HG02588 (cell line): ENCODE measurements at regions not wholly inside any gene's neighbourhood (a gene's known extent, or its start where the extent isn't known, plus 50 kb on each side); places are given as distances from the start of the nearest gene placed in this dataset.

Source experiments
- ATAC-seq: cut with Tn5 transposase; IDR thresholded peaks from one replicate; pipeline ENCODE4 v1.9.1; 2021; ENCODE audit warnings: mild to moderate bottlenecking, moderate library complexity; ENCODE audit not compliant: unreplicated experiment

- ATAC-seq, result no peak
Measured at GRCh38 chr21:32184485-32184884, 94.4 kb downstream of the MIS18A start.

DNA sequence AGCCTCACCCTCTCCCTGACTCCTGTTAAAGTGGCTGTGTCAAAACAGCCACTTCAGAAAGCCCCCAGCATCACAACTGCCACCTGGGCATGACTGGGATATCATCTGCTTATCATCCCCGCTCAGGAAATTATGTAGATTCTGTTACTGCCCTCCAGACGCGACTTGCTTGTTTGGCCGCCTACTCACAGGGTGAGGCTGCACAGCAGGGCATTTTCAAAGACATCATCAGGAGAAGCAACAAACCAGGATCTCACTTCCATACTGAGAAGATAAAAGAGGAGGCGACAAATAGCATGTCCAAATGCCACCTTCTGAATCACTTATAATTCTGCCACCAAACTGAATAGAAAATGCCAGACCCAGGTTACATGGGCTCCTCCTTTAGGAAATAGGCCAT, 94.8 kb downstream of the MIS18A start:
- ATAC-seq, result no peak

DNA sequence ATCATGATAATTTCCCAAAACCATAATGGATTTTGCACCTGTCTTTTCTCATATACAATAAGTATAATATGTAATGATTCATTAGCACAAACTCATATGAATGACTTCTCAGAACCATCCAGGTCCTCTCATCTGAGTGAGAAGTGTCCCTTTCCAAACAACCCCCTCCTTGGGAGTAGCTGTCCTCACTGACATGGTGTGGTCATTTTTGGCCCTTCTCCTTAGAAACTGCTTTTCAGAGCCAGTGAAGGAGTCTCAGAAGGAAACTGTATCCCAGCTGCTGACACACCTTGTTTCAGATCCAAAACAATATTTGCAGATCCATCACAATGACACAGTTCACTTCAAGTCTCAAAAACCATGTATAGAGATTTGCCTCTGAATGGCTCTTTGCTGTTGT, 95.5 kb downstream of the MIS18A start:
- no peak for ATAC-seq

DNA sequence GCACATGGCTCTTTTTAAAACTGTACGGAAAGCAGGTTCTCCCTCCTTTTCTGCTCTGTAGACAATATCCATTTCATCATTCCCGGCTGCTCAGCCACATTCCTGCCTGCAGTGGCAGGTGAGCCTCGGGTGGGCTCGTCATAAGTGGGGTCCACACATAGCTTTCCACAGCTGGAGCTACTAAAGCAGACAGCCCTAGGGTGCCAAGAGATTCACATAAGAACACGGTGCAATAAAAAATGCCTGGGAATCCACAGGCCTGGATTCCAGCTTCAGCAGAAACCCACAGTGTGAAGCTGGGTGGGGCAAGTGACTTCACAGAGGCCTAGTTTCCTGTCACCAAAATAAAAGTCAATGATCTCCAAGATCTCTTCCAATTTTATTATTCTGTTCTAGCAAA, 96.4 kb downstream of the MIS18A start:
- ATAC-seq, result no peak

DNA sequence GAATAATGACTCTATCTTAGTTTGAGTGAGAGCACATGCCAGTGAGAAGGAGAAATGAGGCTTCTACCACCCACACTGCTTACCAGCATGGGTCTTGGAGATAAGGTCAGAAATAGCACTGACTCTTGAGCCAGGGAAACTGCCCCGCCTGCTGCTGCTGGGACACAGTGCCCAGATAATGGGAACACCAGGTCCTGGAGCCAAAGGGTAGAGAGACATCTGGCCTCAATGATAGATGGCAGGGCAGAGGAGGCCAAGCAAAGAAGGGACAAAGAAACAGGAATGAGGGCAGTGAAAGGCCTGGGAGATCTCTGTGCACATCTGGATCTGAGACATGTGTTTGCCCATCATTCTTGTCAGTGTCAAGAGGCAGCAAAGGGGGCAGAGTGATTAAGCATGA, 97.4 kb downstream of the MIS18A start:
- no peak for ATAC-seq

DNA sequence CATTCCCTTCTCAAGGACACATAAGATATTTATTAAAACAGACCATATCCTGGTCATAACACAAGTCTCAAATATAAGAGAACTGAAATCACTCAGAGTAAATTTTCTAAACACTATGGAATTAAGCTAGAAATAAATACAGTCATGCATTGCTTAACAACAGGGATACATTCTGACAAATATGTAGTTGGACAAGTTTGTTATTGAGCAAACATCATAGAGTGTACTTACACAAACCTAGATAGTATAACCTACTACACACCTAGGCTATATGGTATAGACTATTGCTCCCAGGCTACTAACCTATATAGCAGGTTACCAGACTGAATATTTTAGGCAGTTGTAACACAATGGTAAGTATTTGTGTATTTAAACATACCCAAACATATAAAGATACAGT, 104.0 kb downstream of the MIS18A start:
- ATAC-seq, result no peak

- ATAC-seq, result no peak
Measured at GRCh38 chr21:32173121-32173724, 105.6 kb downstream of the MIS18A start.

GRCh38 chr21:32172106-32172505, 106.7 kb downstream of the MIS18A start:
- no peak for ATAC-seq

- ATAC-seq, result no peak
Measured at GRCh38 chr21:32167513-32167912, 111.3 kb downstream of the MIS18A start.

DNA sequence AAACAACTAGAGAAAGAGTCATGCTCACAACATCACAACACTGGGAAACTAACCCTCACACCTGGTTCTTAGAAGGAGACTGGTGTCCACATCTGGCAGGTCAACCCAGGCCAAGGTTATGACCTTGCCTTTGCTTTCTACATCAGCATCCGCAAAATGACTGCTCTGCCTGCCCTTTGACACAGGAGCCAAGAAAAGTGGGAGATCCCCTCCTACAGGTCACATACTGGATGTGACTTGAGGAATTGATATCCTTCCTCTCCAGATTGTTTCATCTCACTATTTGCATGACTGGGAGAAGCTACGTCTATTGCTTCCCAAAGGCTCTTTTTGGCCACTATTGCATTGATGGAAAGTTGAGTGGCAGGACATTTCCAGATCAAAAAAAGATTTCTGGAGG, 115.5 kb downstream of the MIS18A start:
- no peak for ATAC-seq

- ATAC-seq, result no peak
Measured at GRCh38 chr21:32162727-32163320, 116.0 kb downstream of the MIS18A start.

GRCh38 chr21:32155226-32155625, 123.6 kb downstream of the MIS18A start:
- ATAC-seq, result no peak

DNA sequence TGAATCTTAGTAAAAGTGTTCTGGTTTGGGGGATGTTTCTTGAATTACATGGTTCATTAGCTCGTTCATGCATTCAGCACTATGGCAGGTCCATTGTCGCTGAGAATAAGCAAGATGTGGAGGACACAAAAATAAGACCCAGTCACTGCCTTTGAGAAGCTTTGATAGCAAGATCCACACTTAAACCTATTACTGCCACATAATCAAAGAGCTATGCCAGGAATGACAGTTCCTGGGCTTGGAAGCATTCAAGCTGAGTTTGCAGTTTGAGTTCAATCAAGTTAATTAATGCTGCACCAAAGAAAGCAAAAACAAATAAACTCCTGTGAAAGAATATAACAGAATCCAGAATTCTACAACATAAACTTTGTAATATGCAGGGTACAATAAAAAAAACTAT, 131.8 kb downstream of the MIS18A start:
- ATAC-seq, result no peak

GRCh38 chr21:32144851-32145250, 134.0 kb downstream of the MIS18A start:
- ATAC-seq, result no peak

DNA sequence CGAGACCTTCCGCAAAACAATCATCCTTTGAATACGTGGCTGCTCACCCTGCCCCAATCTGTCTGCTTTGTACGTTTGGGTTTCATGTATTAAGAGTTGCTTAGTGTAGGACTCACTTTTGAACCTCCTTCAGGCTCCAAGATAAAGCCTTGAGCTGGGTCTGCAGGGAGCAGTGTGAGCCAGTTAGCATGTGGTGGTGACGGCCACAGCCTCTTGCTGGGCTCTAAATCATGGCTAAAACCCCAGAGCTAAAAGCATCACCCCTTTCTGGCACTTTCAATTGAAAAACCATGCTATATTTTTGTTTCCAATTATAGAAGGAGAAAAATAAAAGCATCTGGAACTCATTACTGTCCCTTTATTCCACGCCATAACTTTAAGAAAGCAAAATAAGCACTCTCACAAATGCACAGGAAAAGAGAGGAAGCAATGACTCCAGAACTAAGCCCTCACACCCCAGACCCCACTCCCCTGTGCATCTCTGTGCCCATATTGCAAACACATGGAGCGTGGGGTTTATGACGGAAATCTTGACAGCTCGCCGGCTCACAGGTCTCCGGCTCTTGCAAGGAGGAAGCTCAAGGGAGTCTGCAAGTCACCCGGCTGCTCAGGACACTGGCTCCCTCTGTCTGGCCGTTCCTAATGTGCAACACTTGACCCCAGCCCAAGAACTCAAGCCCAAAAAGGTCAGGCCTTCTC, 135.5 kb downstream of the MIS18A start:
- ATAC-seq, result no peak

DNA sequence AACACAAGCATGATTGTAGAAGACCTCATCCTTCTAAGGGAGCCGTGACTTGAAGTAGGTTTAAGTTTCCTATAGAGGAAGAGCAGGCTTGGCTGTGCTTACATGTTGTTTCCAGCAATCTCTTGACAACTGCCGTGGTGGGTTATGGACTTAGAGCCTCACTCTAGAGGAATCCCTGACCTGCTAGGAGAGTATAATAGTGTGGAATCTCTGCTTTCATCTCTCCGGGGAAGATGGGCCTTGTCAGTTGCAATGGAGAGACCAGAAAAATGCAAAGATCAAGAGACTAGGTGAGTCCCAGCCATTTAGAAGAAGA, 137.6 kb downstream of the MIS18A start:
- ATAC-seq, result no peak

- ATAC-seq, result no peak
Measured at GRCh38 chr21:32140604-32141317, 138.1 kb downstream of the MIS18A start.

DNA sequence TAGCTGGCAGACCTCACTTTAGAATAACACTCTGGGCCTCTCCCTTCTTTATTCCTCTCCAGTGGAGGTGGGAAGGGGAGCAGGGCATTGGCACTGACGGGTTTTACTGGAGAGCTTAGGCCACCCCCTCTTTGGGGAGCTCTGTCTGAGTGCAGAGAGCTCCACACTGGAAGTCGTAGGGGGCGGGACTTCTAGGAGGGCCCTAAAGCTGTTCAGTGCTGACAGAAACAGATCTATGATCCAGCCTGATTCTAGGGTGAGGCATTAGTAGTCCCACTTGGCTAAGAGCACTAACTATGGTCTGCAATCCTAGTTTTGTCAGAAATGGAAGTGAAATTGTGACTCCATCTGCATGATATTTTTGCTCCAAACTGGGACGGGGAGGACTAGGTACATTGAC, 138.7 kb downstream of the MIS18A start:
- ATAC-seq, result no peak

DNA sequence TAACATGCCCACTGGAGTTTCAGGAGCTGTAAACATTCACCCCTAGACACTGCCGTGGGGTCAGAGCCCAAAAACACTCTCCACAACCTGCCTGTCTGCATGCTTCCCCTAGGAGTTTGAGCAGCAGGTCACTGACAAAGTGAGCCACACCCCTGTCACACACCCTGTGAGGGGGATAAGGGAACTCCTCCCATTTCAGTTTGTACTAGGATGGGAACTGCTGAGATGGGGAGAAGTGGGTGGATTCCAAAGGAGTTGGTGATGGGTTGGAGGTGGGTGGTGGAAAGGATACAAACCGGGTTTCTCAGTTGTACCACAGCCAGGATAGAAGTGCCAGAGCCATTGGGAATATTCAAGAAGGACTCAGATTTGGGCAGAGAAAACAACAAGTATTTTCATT, 140.2 kb downstream of the MIS18A start:
- no peak for ATAC-seq

DNA sequence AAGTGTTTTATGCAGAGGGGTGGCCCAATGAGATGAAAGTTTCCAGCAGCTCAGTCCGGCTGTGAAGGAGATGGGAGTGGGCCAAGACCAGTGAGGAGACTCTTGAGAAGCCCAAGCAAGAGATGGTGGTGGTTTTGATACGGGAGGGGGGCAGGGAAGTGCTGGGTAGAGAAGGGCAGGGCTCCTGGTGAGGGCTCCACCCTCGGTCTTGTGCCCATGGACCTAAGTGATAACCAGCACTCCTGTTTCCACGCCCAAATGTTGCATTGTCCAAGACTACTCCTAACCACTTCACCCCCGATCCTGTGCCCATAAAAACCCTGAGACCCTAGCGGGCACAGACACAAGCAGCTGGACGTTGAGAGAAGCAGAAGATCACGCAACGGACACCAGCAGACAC, 140.9 kb downstream of the MIS18A start:
- ATAC-seq, result no peak

DNA sequence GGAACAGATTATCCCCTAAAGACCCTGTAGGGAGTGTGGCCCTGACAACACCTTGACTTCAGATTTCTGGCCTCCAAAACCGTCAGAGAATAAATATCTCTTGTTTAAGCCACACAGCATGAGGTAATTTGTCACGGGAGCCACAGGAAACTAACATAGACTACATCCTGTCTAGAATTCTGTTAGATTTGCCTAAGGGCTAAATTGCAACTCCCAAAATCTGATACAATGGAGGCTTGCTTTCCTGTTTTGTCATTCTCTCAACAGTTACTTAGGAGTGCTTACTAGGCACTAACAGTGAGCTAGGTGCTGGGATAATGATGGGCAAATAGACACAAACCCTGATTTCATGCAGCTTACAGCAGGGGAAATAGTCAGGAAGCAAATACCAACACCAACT, 141.6 kb downstream of the MIS18A start:
- no peak for ATAC-seq

- ATAC-seq, result no peak
Measured at GRCh38 chr21:32136546-32136945, 142.3 kb downstream of the MIS18A start.
